ENCODE measurements at regions not wholly inside any gene's neighbourhood (a gene's known extent, or its start where the extent isn't known, plus 50 kb on each side); places are given as distances from the start of the nearest gene placed in this dataset.

DNA sequence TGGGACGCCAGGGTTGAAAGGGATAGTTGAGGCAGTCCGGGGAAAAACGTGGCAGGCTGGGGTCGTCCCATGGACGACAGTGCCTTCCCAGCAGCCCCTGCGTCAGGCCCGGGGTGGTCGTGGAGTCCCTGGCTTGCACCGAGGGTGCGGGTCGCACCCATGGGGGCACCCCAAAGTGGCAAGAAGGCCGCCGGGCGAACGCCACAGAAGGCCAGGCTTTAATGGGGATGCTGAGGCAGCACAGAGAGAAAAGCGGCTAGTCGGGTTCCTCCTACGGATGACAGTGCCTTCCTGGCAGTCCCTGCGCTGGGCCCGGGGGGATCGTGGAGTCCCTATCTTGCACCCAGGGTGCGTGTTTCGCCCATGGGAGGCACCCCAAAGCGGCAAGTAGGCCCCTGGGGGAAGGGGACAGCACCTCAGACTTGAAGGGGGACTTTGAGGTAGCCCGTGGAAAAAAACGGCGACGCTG, 158.6 kb upstream of the ALG10B start:
- in situ Hi-C loops (cut with MboI; ENCODE audit: low pct_unique_long_range_greater_than_20kb, low sequenced_read_pairs, unreplicated experiment), result no loop called here
- no peak for DNase-seq (ENCODE audit: low spot score)
- TF ChIP-seq, protein P1, sequence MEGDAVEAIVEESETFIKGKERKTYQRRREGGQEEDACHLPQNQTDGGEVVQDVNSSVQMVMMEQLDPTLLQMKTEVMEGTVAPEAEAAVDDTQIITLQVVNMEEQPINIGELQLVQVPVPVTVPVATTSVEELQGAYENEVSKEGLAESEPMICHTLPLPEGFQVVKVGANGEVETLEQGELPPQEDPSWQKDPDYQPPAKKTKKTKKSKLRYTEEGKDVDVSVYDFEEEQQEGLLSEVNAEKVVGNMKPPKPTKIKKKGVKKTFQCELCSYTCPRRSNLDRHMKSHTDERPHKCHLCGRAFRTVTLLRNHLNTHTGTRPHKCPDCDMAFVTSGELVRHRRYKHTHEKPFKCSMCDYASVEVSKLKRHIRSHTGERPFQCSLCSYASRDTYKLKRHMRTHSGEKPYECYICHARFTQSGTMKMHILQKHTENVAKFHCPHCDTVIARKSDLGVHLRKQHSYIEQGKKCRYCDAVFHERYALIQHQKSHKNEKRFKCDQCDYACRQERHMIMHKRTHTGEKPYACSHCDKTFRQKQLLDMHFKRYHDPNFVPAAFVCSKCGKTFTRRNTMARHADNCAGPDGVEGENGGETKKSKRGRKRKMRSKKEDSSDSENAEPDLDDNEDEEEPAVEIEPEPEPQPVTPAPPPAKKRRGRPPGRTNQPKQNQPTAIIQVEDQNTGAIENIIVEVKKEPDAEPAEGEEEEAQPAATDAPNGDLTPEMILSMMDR (IDR thresholded peaks at IDR 0.05; ENCODE audit: extremely low read depth, insufficient read depth, missing control alignments), result no peak

DNA sequence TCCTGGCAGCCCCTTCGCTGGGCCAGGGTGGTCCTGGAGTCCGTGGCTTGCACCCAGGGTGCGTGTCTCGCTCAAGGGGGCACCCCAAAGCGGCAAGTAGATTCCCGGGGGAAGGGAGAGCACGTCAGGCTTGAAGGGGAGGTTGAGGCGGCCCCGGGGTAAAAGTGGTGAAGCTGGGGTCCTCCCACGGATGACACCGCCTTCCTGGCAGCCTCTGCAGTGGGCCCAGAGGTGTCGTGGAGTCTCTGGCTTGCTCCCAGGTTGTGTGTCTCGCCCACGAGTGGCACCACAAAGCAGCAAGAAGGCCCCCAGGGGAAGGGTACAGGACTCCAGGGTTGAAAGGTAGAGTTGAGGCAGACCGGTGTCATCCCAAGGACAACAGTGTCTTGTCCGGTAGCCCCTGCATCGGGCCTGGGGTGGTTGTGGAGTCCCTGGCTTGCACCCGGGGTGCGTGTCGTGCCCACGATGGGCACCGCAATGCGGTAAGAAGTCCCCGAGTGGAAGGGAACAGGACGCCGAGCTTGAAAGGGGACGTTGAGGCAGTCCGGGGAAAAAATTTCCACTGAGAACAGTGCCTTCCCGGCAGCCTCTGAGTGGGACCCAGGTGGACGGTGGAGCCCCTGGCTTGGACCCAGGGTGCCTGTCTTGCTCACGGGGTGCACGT, 158.0 kb upstream of the ALG10B start:
- TF ChIP-seq, protein P1 (IDR thresholded peaks at IDR 0.05; ENCODE audit: extremely low read depth, insufficient read depth, missing control alignments), result no peak
- in situ Hi-C loops (cut with MboI; ENCODE audit: low pct_unique_long_range_greater_than_20kb, low sequenced_read_pairs, unreplicated experiment), result no loop called here
- DNase-seq (ENCODE audit: low spot score), result no peak

DNA sequence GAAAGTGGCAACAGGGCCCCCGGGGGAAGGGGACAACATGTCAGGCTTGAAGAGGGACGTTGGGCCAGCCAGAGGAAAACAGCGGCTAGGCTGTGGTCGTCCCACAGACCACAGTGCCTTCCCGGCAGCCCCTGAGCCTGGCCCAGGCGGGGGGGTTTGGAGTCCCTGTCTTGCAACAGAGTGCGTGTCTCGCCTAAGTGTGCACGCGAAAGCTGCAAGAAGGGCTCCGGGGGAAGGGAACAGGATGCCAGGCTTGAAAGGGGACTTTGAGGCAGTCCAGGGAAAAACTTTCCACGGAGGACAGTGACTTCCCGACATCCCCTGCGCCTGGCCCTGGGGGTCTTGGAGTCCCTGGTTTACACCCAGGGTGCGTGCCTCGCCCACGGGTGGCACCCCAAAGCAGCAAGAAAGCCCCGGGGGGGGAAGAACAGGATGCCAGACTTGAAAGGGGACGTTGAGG, 157.5 kb upstream of the ALG10B start:
- in situ Hi-C loops (cut with MboI; ENCODE audit: low pct_unique_long_range_greater_than_20kb, low sequenced_read_pairs, unreplicated experiment), result no loop called here
- TF ChIP-seq, protein P1 (IDR thresholded peaks at IDR 0.05; ENCODE audit: extremely low read depth, insufficient read depth, missing control alignments), result no peak
- DNase-seq (ENCODE audit: low spot score), result no peak

DNA sequence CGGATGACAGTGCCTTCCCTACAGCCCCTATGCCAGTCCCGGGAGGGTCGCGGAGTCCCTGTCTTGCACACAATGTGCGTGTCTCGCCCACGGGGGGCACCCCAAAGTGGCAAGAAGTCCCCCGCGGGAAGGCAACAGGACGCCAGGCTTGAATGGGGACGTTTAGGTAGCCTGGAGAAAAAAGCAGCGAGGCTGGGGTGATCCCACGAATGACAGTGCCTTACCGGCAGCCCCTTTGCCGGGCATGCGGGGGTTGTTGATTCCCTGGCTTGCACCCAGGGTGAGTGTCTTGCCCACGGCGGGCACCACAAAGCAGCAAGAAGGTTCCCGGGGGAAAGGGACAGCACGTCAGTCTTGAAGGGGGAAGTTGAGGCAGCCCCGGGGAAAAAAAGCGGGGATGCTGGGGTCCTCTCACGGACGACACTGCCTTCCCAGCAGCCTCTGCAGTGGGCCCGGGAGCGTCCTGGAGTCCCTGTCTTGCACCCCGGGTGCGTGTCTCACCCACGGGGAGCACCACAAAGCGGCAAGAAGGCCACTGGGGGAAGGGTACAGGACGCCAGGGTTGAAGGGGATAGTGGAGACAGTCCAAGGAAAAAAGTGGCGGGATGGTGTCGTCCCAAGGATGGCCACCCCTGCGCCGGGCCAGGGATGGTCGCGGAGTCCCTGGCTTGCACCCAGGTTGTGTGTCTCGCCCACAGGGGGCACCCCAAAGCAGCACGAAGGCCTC, 156.8 kb upstream of the ALG10B start:
- TF ChIP-seq, protein P1 (IDR thresholded peaks at IDR 0.05; ENCODE audit: extremely low read depth, insufficient read depth, missing control alignments), result no peak
- in situ Hi-C loops (cut with MboI; ENCODE audit: low pct_unique_long_range_greater_than_20kb, low sequenced_read_pairs, unreplicated experiment), result no loop called here
- DNase-seq (ENCODE audit: low spot score), result no peak

DNA sequence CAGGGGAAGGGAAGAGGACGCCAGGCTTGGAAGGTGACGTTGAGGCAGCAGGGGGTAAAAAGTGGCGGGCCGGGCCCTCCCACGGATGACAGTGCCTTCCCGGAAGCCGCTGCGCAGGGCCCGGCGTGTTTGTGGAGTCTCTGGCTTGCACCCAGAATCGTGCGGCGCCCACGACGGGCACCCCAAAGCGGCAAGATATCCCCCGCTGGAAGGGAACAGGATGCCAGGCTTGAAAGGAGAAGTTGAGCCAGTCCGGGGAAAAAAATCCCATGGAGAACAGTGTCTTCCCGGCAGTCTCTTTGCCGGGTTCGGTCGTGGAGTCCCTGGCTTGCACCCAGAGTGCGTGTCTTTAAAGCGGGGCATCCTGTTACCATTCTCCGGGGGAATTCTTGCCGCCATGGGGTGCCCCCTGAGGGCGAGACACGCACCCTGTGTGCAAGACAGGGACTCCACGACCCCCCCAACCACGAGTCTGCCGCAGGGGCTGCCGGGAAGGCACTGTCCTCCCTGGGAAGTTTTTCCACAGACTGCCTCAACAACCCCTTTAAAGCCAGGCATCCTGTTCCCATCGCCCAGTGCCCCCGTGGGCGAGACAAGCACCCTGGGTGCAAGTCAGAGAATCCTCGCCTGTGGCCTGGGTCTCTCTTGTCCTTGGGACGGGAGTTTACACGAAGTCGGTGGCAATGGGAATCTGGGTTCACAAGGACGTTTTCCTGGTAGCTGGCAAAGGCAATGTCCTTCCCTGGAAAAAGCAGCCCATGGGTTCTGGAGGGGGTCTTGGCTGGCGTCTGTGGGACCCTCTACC, 156.1 kb upstream of the ALG10B start:
- no peak for DNase-seq (ENCODE audit: low spot score)
- TF ChIP-seq, protein P1 (IDR thresholded peaks at IDR 0.05; ENCODE audit: extremely low read depth, insufficient read depth, missing control alignments), result no peak
- in situ Hi-C loops (cut with MboI; ENCODE audit: low pct_unique_long_range_greater_than_20kb, low sequenced_read_pairs, unreplicated experiment), result no loop called here
